GM23248 (cell line): ENCODE measurements at regions not wholly inside any gene's neighbourhood (a gene's known extent, or its start where the extent isn't known, plus 50 kb on each side); places are given as distances from the start of the nearest gene placed in this dataset.
A peak's percentile ranks its signal among the peaks of the same experiment; 100 is the strongest.

Experiments used
- DNase-seq: peaks from one replicate; pipeline ENCODE4 v3.0.0-alpha.2; 2015
- H2AFZ ChIP-seq: fragments of 200-600 bp; sonication (generic); 2 replicates; pipeline ENCODE4 v1.6.1; 2016; ENCODE audit warnings: antibody characterized with exemption
- H3F3A ChIP-seq: fragments of 200-600 bp; sonication (generic); 2 replicates; pipeline ENCODE4 v1.6.1; 2016; ENCODE audit warnings: mild to moderate bottlenecking, antibody characterized with exemption, mixed run types; ENCODE audit not compliant: insufficient read depth
- H3K27ac ChIP-seq: fragments of 200-600 bp; sonication (generic); 2 replicates; pipeline ENCODE4 v1.5.1; 2016; ENCODE audit warnings: mild to moderate bottlenecking
- H3K27me3 ChIP-seq: fragments of 200-600 bp; sonication (generic); replicated peaks from 2 replicates; pipeline ENCODE4 v1.6.1; 2016; ENCODE audit warnings: mild to moderate bottlenecking; ENCODE audit not compliant: insufficient read depth
- H3K36me3 ChIP-seq: fragments of 200-600 bp; sonication (generic); 2 replicates; pipeline ENCODE4 v1.6.1; 2016; ENCODE audit warnings: low read depth, mild to moderate bottlenecking
- H3K4me1 ChIP-seq: fragments of 200-600 bp; sonication (generic); 2 replicates; pipeline ENCODE4 v1.6.1; 2016; ENCODE audit warnings: mild to moderate bottlenecking; ENCODE audit not compliant: insufficient read depth
- H3K4me2 ChIP-seq: fragments of 200-600 bp; sonication (generic); one replicate; pipeline ENCODE4 v1.6.1; 2016; ENCODE audit warnings: mild to moderate bottlenecking; ENCODE audit not compliant: unreplicated experiment
- H3K4me3 ChIP-seq: fragments of 200-600 bp; sonication (generic); 2 replicates; pipeline ENCODE4 v1.5.1; 2016; ENCODE audit warnings: mild to moderate bottlenecking
- H3K79me2 ChIP-seq: fragments of 200-600 bp; sonication (generic); 2 replicates; pipeline ENCODE4 v1.6.1; 2016; ENCODE audit warnings: mild to moderate bottlenecking; ENCODE audit not compliant: insufficient read depth
- H3K9ac ChIP-seq: fragments of 200-600 bp; sonication (generic); 2 replicates; pipeline ENCODE4 v1.6.1; 2016; ENCODE audit warnings: mild to moderate bottlenecking
- H3K9me2 ChIP-seq: fragments of 200-600 bp; sonication (generic); 2 replicates; pipeline ENCODE4 v1.6.1; 2016; ENCODE audit warnings: mixed run types, mild to moderate bottlenecking, moderate library complexity; ENCODE audit not compliant: insufficient read depth
- H3K9me3 ChIP-seq: fragments of 200-600 bp; sonication (generic); one replicate; pipeline ENCODE4 v1.6.1; 2017; ENCODE audit warnings: low read depth
- H4K20me1 ChIP-seq: fragments of 200-600 bp; sonication (generic); 2 replicates; pipeline ENCODE4 v1.6.0; 2016; ENCODE audit not compliant: insufficient read depth
- EZH2 ChIP-seq: fragments of 200-600 bp; sonication (generic); IDR thresholded peaks from 2 replicates; pipeline ENCODE4 v1.6.1; 2018; ENCODE audit warnings: antibody characterized with exemption, mild to moderate bottlenecking; ENCODE audit not compliant: insufficient read depth, poor library complexity, severe bottlenecking
- EZH2phosphoT487 ChIP-seq: fragments of 200-600 bp; sonication (generic); IDR thresholded peaks from 2 replicates; pipeline ENCODE4 v1.6.1; 2018; ENCODE audit warnings: antibody characterized with exemption, moderate library complexity, mild to moderate bottlenecking, low read depth; ENCODE audit not compliant: insufficient read depth
- WGBS, 2 experiments: methylation state at CpG; one replicate each; pipeline ENCODE4 v1.1.6; 2015 to 2017; ENCODE audit warnings: low lambda C conversion rate in 2 of 2, low coverage in 1 of 2; ENCODE audit errors: missing lambda C conversion rate in 2 of 2; 5-methylcytosine and 5-hydroxymethylcytosine counted together
- in situ Hi-C: fragments of 300-500 bp; cut with MboI; formaldehyde crosslinking; loops from 2 replicates; pipeline ENCODE4 v1.15.0; 2020

- in situ Hi-C loops: no loop called here
- no peak overlapping the region for H3K9ac ChIP-seq
These were observed 66.5 kb upstream of the TGIF1 start for GRCh38 chr18:3383381-3383915.

GRCh38 chr18:3384664-3385563 lies 65.1 kb upstream of the TGIF1 start:
- Histone ChIP-seq H2AFZ (no peak overlapping the region), H3K36me3 (no peaks in the 10 kb centered on the region), H3K4me2 (no peak overlapping the region), H3F3A (no peaks in the 10 kb centered on the region), H3K4me1 (peaks cover 13% of the 10 kb centered on the region), H4K20me1 (no peaks in the 10 kb centered on the region), H3K9me3 (no peaks in the 10 kb centered on the region), H3K9ac (no peak overlapping the region), H3K9me2 (no peaks in the 10 kb centered on the region), H3K4me3 (no peak overlapping the region), H3K79me2 (no peaks in the 10 kb centered on the region), H3K27me3 (no peaks in the 10 kb centered on the region), H3K27ac (no peak overlapping the region)
- WGBS, 2 experiments: 78 to 81% methylated on average over 11 of the region's 11 CpGs
- TF ChIP-seq EZH2: no peak
- TF ChIP-seq EZH2phosphoT487: no peak
- in situ Hi-C loops: no loop called here
- no peak for DNase-seq

More at GRCh38 chr18:3383381-3383915, 66.5 kb upstream of the TGIF1 start:
- H2AFZ ChIP-seq: peak overlapping the region; percentile 44; the same call in 1 of the 2 replicates
- no peaks in the 10 kb centered on the region for H3K9me3 ChIP-seq
- TF ChIP-seq EZH2: no peak
- TF ChIP-seq EZH2phosphoT487: no peak
- no peak overlapping the region for H3K4me3 ChIP-seq
- H4K20me1 ChIP-seq: no peaks in the 10 kb centered on the region
- H3K27ac ChIP-seq: no peak overlapping the region
- no peaks in the 10 kb centered on the region for H3K36me3 ChIP-seq
- no peaks in the 10 kb centered on the region for H3K27me3 ChIP-seq
- H3K4me1 ChIP-seq: peaks cover 16% of the 10 kb centered on the region
- H3K4me2 ChIP-seq: no peak overlapping the region
- H3F3A ChIP-seq: no peaks in the 10 kb centered on the region
- H3K9me2 ChIP-seq: no peaks in the 10 kb centered on the region
- no peaks in the 10 kb centered on the region for H3K79me2 ChIP-seq
- DNase-seq: no peak
- 56 to 62% methylated on average over 5 of the region's 5 CpGs for WGBS, 2 experiments

GRCh38 chr18:3388323-3388722 lies 61.6 kb upstream of the TGIF1 start:
- Histone ChIP-seq H3K4me1 (no peaks in the 10 kb centered on the region), H2AFZ (no peak overlapping the region), H3K9me3 (no peaks in the 10 kb centered on the region), H3F3A (no peaks in the 10 kb centered on the region), H3K9ac (no peak overlapping the region), H3K4me2 (no peak overlapping the region), H3K27me3 (no peaks in the 10 kb centered on the region; the same call in 1 of the 2 replicates), H3K4me3 (no peak overlapping the region), H3K27ac (no peak overlapping the region), H3K9me2 (no peaks in the 10 kb centered on the region), H3K36me3 (no peaks in the 10 kb centered on the region), H4K20me1 (no peaks in the 10 kb centered on the region), H3K79me2 (no peaks in the 10 kb centered on the region)
- in situ Hi-C loops: no loop called here
- no peak for DNase-seq
- TF ChIP-seq EZH2 (no peak), EZH2phosphoT487 (no peak)
- 71 to 77% methylated on average over 1 of the region's 1 CpG for WGBS, 2 experiments

GRCh38 chr18:3388980-3389379 lies 61.0 kb upstream of the TGIF1 start:
- H2AFZ ChIP-seq: no peak overlapping the region
- H3K79me2 ChIP-seq: no peaks in the 10 kb centered on the region
- no peaks in the 10 kb centered on the region for H4K20me1 ChIP-seq
- no peak overlapping the region for H3K4me3 ChIP-seq
- no peaks in the 10 kb centered on the region for H3F3A ChIP-seq
- no peaks in the 10 kb centered on the region; the same call in 1 of the 2 replicates for H3K27me3 ChIP-seq
- no peak overlapping the region for H3K9ac ChIP-seq
- no peaks in the 10 kb centered on the region for H3K4me1 ChIP-seq
- no peak for DNase-seq
- H3K9me3 ChIP-seq: no peaks in the 10 kb centered on the region
- no peaks in the 10 kb centered on the region for H3K9me2 ChIP-seq
- TF ChIP-seq EZH2phosphoT487: no peak
- no peak for TF ChIP-seq EZH2
- no peak overlapping the region for H3K4me2 ChIP-seq
- H3K36me3 ChIP-seq: no peaks in the 10 kb centered on the region
- H3K27ac ChIP-seq: no peak overlapping the region
- WGBS, 2 experiments: 63 to 71% methylated on average over 4 of the region's 4 CpGs
- in situ Hi-C loops: no loop called here
